GM23248 (cell line): ENCODE measurements at regions not wholly inside any gene's neighbourhood (a gene's known extent, or its start where the extent isn't known, plus 50 kb on each side); places are given as distances from the start of the nearest gene placed in this dataset.

ENCODE experiments used
- DNase-seq: peaks from one replicate; pipeline ENCODE4 v3.0.0-alpha.2; 2015
- H2AFZ ChIP-seq: fragments of 200-600 bp; sonication (generic); 2 replicates; pipeline ENCODE4 v1.6.1; 2016; ENCODE audit warnings: antibody characterized with exemption
- H3F3A ChIP-seq: fragments of 200-600 bp; sonication (generic); 2 replicates; pipeline ENCODE4 v1.6.1; 2016; ENCODE audit warnings: mild to moderate bottlenecking, antibody characterized with exemption, mixed run types; ENCODE audit not compliant: insufficient read depth
- H3K27ac ChIP-seq: fragments of 200-600 bp; sonication (generic); 2 replicates; pipeline ENCODE4 v1.5.1; 2016; ENCODE audit warnings: mild to moderate bottlenecking
- H3K27me3 ChIP-seq: fragments of 200-600 bp; sonication (generic); replicated peaks from 2 replicates; pipeline ENCODE4 v1.6.1; 2016; ENCODE audit warnings: mild to moderate bottlenecking; ENCODE audit not compliant: insufficient read depth
- H3K36me3 ChIP-seq: fragments of 200-600 bp; sonication (generic); 2 replicates; pipeline ENCODE4 v1.6.1; 2016; ENCODE audit warnings: low read depth, mild to moderate bottlenecking
- H3K4me1 ChIP-seq: fragments of 200-600 bp; sonication (generic); 2 replicates; pipeline ENCODE4 v1.6.1; 2016; ENCODE audit warnings: mild to moderate bottlenecking; ENCODE audit not compliant: insufficient read depth
- H3K4me2 ChIP-seq: fragments of 200-600 bp; sonication (generic); one replicate; pipeline ENCODE4 v1.6.1; 2016; ENCODE audit warnings: mild to moderate bottlenecking; ENCODE audit not compliant: unreplicated experiment
- H3K4me3 ChIP-seq: fragments of 200-600 bp; sonication (generic); 2 replicates; pipeline ENCODE4 v1.5.1; 2016; ENCODE audit warnings: mild to moderate bottlenecking
- H3K79me2 ChIP-seq: fragments of 200-600 bp; sonication (generic); 2 replicates; pipeline ENCODE4 v1.6.1; 2016; ENCODE audit warnings: mild to moderate bottlenecking; ENCODE audit not compliant: insufficient read depth
- H3K9ac ChIP-seq: fragments of 200-600 bp; sonication (generic); 2 replicates; pipeline ENCODE4 v1.6.1; 2016; ENCODE audit warnings: mild to moderate bottlenecking
- H3K9me2 ChIP-seq: fragments of 200-600 bp; sonication (generic); 2 replicates; pipeline ENCODE4 v1.6.1; 2016; ENCODE audit warnings: mixed run types, mild to moderate bottlenecking, moderate library complexity; ENCODE audit not compliant: insufficient read depth
- H3K9me3 ChIP-seq: fragments of 200-600 bp; sonication (generic); one replicate; pipeline ENCODE4 v1.6.1; 2017; ENCODE audit warnings: low read depth
- H4K20me1 ChIP-seq: fragments of 200-600 bp; sonication (generic); 2 replicates; pipeline ENCODE4 v1.6.0; 2016; ENCODE audit not compliant: insufficient read depth
- EZH2 ChIP-seq: fragments of 200-600 bp; sonication (generic); IDR thresholded peaks from 2 replicates; pipeline ENCODE4 v1.6.1; 2018; ENCODE audit warnings: antibody characterized with exemption, mild to moderate bottlenecking; ENCODE audit not compliant: insufficient read depth, poor library complexity, severe bottlenecking
- EZH2phosphoT487 ChIP-seq: fragments of 200-600 bp; sonication (generic); IDR thresholded peaks from 2 replicates; pipeline ENCODE4 v1.6.1; 2018; ENCODE audit warnings: antibody characterized with exemption, moderate library complexity, mild to moderate bottlenecking, low read depth; ENCODE audit not compliant: insufficient read depth
- WGBS, 2 experiments: methylation state at CpG; one replicate each; pipeline ENCODE4 v1.1.6; 2015 to 2017; ENCODE audit warnings: low lambda C conversion rate in 2 of 2, low coverage in 1 of 2; ENCODE audit errors: missing lambda C conversion rate in 2 of 2; 5-methylcytosine and 5-hydroxymethylcytosine counted together
- in situ Hi-C: fragments of 300-500 bp; cut with MboI; formaldehyde crosslinking; loops from 2 replicates; pipeline ENCODE4 v1.15.0; 2020

GRCh38 chr20:57986666-57987065 is 241.8 kb downstream of the ANKRD60 start:
- 86 to 91% methylated on average over 6 of the region's 6 CpGs for WGBS, 2 experiments
- no peak overlapping the region for H3K27ac ChIP-seq
- DNase-seq: no peak

GRCh38 chr20:57985278-57985677 is 243.2 kb downstream of the ANKRD60 start:
- Histone ChIP-seq H4K20me1 (no peaks in the 10 kb centered on the region), H2AFZ (no peak overlapping the region), H3K9me3 (no peaks in the 10 kb centered on the region), H3K4me2 (no peak overlapping the region), H3K27me3 (no peaks in the 10 kb centered on the region), H3K4me1 (peaks cover 9% of the 10 kb centered on the region), H3K36me3 (no peaks in the 10 kb centered on the region), H3K27ac (no peak overlapping the region), H3K9ac (no peak overlapping the region), H3K4me3 (no peak overlapping the region), H3K9me2 (no peaks in the 10 kb centered on the region), H3F3A (peaks cover 13% of the 10 kb centered on the region), H3K79me2 (no peaks in the 10 kb centered on the region)
- WGBS, 2 experiments: 56 to 60% methylated on average over 5 of the region's 5 CpGs
- TF ChIP-seq EZH2phosphoT487 (no peak), EZH2 (no peak)
- in situ Hi-C loops: no loop called here
- DNase-seq: no peak

More at GRCh38 chr20:57986666-57987065, 241.8 kb downstream of the ANKRD60 start:
- H2AFZ ChIP-seq: no peak overlapping the region
- no peak overlapping the region for H3K4me3 ChIP-seq
- H3K27me3 ChIP-seq: no peaks in the 10 kb centered on the region
- no peak overlapping the region for H3K4me2 ChIP-seq
- peaks cover 23% of the 10 kb centered on the region for H3F3A ChIP-seq
- H3K9me2 ChIP-seq: no peaks in the 10 kb centered on the region
- no peaks in the 10 kb centered on the region for H3K36me3 ChIP-seq
- no peak overlapping the region for H3K9ac ChIP-seq
- no peaks in the 10 kb centered on the region for H3K79me2 ChIP-seq
- in situ Hi-C loops: no loop called here
- peaks cover 19% of the 10 kb centered on the region for H3K4me1 ChIP-seq
- TF ChIP-seq EZH2: no peak
- TF ChIP-seq EZH2phosphoT487: no peak
- H3K9me3 ChIP-seq: no peaks in the 10 kb centered on the region
- no peaks in the 10 kb centered on the region for H4K20me1 ChIP-seq

- TF ChIP-seq EZH2 (no peak), EZH2phosphoT487 (no peak)
- no peaks in the 10 kb centered on the region for H4K20me1 ChIP-seq
- in situ Hi-C loops: no loop called here
Measured at GRCh38 chr20:57983082-57983481, 245.4 kb downstream of the ANKRD60 start.

GRCh38 chr20:57980506-57980905 is 247.9 kb downstream of the ANKRD60 start:
- H3K9me3 ChIP-seq: no peaks in the 10 kb centered on the region
- in situ Hi-C loops: no loop called here
- WGBS, 2 experiments: 56 to 61% methylated on average over 8 of the region's 8 CpGs
- H3K27ac ChIP-seq: no peak overlapping the region
- no peaks in the 10 kb centered on the region for H3K36me3 ChIP-seq
- no peaks in the 10 kb centered on the region for H3K4me1 ChIP-seq
- H2AFZ ChIP-seq: no peak overlapping the region
- H4K20me1 ChIP-seq: no peaks in the 10 kb centered on the region
- DNase-seq: no peak
- H3F3A ChIP-seq: no peaks in the 10 kb centered on the region
- no peaks in the 10 kb centered on the region for H3K27me3 ChIP-seq
- no peak overlapping the region for H3K4me2 ChIP-seq
- TF ChIP-seq EZH2 (no peak), EZH2phosphoT487 (no peak)
- no peaks in the 10 kb centered on the region for H3K9me2 ChIP-seq
- H3K9ac ChIP-seq: no peak overlapping the region
- H3K79me2 ChIP-seq: no peaks in the 10 kb centered on the region
- no peak overlapping the region for H3K4me3 ChIP-seq

More at GRCh38 chr20:57983082-57983481, 245.4 kb downstream of the ANKRD60 start:
- Histone ChIP-seq H3K4me3 (no peak overlapping the region), H3K27me3 (no peaks in the 10 kb centered on the region), H3K9me3 (no peaks in the 10 kb centered on the region), H3K9ac (no peak overlapping the region), H3F3A (no peaks in the 10 kb centered on the region), H3K36me3 (no peaks in the 10 kb centered on the region), H2AFZ (no peak overlapping the region), H3K27ac (no peak overlapping the region), H3K9me2 (no peaks in the 10 kb centered on the region), H3K4me2 (no peak overlapping the region), H3K79me2 (no peaks in the 10 kb centered on the region), H3K4me1 (no peaks in the 10 kb centered on the region)
- WGBS, 2 experiments: 91 to 95% methylated on average over 8 to 9 of the region's 9 CpGs
- DNase-seq: no peak

GRCh38 chr20:57977569-57977968 is 250.9 kb downstream of the ANKRD60 start:
- H3K36me3 ChIP-seq: no peaks in the 10 kb centered on the region
- 28 to 32% methylated on average over 7 of the region's 7 CpGs for WGBS, 2 experiments
- in situ Hi-C loops: no loop called here
- DNase-seq: no peak
- H3K9me2 ChIP-seq: no peaks in the 10 kb centered on the region
- no peak overlapping the region for H3K4me3 ChIP-seq
- H4K20me1 ChIP-seq: no peaks in the 10 kb centered on the region
- H2AFZ ChIP-seq: no peak overlapping the region
- no peak overlapping the region for H3K27ac ChIP-seq
- H3K79me2 ChIP-seq: no peaks in the 10 kb centered on the region
- H3F3A ChIP-seq: no peaks in the 10 kb centered on the region
- H3K27me3 ChIP-seq: no peaks in the 10 kb centered on the region
- no peak overlapping the region for H3K4me2 ChIP-seq
- TF ChIP-seq EZH2 (no peak), EZH2phosphoT487 (no peak)
- no peak overlapping the region for H3K9ac ChIP-seq
- H3K9me3 ChIP-seq: no peaks in the 10 kb centered on the region
- no peaks in the 10 kb centered on the region for H3K4me1 ChIP-seq
